Endothelial cell of umbilical vein (primary cell): ENCODE measurements at regions not wholly inside any gene's neighbourhood (a gene's known extent, or its start where the extent isn't known, plus 50 kb on each side); places are given as distances from the start of the nearest gene placed in this dataset.

Experiments used
- EZH2 ChIP-seq: IDR thresholded peaks from 2 replicates; pipeline ENCODE4 v1.6.1; 2012; ENCODE audit warnings: borderline replicate concordance, low read depth, mild to moderate bottlenecking, moderate library complexity, low read length, inconsistent platforms; ENCODE audit not compliant: severe bottlenecking
- POLR2A ChIP-seq: IDR thresholded peaks from 2 replicates; pipeline ENCODE4 v1.6.1; 2012; ENCODE audit warnings: low read depth, mild to moderate bottlenecking, control low read depth, low read length
- POLR2AphosphoS5 ChIP-seq: IDR thresholded peaks from 2 replicates; pipeline ENCODE4 v1.6.1; 2012; ENCODE audit warnings: low read depth, mild to moderate bottlenecking, control low read depth, low read length, moderate library complexity; ENCODE audit not compliant: insufficient read depth
- TF ChIP-seq, protein P1 (sequence below), 2 donors: IDR thresholded peaks; 1 replicate in 1 of 2; 2 replicates in 1 of 2; pipeline ENCODE4 v1.5.1; 2011; ENCODE audit warnings: low read length in 2 of 2, mild to moderate bottlenecking in 2 of 2, moderate library complexity in 2 of 2, control low read depth in 1 of 2, inconsistent platforms in 1 of 2, low read depth in 1 of 2; ENCODE audit not compliant: insufficient read depth in 1 of 2; ENCODE audit errors: extremely low read depth in 1 of 2

DNA sequence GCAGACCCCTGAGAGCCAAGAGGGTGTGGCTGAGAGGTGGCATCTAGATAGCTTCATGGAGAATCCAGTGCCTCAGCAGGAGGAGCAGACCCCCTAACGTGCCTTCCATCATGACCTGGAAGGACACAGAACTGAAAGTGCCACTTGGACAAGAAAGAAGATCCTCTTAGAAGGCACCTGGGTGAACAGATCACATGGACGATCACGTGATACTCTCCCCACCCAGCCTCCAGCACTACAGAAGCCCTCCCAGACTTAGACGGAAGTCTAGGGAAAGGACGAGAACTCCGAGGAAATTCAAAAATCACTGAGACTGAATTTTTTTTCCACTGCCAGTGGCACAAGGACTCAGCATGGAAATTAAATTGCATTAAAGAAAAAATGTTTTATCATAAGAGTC, 113.4 kb downstream of the MRM1 start:
- TF ChIP-seq, protein P1, sequence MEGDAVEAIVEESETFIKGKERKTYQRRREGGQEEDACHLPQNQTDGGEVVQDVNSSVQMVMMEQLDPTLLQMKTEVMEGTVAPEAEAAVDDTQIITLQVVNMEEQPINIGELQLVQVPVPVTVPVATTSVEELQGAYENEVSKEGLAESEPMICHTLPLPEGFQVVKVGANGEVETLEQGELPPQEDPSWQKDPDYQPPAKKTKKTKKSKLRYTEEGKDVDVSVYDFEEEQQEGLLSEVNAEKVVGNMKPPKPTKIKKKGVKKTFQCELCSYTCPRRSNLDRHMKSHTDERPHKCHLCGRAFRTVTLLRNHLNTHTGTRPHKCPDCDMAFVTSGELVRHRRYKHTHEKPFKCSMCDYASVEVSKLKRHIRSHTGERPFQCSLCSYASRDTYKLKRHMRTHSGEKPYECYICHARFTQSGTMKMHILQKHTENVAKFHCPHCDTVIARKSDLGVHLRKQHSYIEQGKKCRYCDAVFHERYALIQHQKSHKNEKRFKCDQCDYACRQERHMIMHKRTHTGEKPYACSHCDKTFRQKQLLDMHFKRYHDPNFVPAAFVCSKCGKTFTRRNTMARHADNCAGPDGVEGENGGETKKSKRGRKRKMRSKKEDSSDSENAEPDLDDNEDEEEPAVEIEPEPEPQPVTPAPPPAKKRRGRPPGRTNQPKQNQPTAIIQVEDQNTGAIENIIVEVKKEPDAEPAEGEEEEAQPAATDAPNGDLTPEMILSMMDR (IDR thresholded peaks at IDR 0.05; ENCODE audit: extremely low read depth in 1 of 2, insufficient read depth in 1 of 2, low read depth in 1 of 2, low read length in 2 of 2): no peak
- TF ChIP-seq EZH2 (no peak), POLR2A (no peak), POLR2AphosphoS5 (no peak)
